Stimulated activated CD8-positive, alpha-beta memory T cell treated with anti-CD3 and anti-CD28 coated beads, Interleukin-7, amount 100 ng/mL, for 4 hours (primary cell): ENCODE measurements at regions not wholly inside any gene's neighbourhood (a gene's known extent, or its start where the extent isn't known, plus 50 kb on each side); places are given as distances from the start of the nearest gene placed in this dataset.

Experiments used
- DNase-seq, 2 donors: peaks; one replicate each; pipeline ENCODE4 v3.0.0-alpha.2; 2020; ENCODE audit warnings: low read depth in 2 of 2

DNA sequence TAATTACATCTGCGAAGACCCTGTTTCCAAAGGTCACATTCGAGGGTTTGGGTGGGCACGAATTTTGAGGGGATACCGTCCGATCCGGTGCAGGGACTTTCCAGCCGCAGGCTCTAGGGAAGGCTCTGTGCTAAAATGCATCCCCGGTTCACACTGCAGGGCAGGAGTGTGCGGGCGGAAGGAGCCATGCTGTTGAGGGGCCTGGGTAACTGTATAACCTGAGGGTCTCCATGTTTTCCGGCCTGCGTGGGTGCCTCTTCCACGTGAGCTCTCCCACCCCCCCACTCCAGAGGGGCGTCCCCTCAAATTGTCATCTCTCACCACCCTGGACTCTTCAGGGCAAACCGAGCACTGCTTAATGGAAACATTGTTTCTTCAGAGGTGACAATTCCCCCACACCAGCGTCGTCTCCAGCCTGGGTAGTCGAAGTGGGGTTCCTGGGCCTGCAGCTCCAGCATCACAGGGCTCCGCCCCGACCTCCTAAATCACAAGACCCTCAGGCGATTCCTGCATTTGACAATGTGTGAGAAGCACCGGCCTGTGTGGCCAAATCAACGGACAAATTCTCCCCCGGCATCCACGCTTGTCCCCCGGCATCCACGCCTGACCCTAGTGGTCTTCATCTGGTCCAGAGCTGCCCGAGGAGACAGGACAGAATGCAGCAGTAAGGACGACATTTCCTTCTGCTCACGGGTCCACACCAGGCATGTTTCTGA lies 51.2 kb downstream of the FOXL3 start:
- no peak for DNase-seq

DNA sequence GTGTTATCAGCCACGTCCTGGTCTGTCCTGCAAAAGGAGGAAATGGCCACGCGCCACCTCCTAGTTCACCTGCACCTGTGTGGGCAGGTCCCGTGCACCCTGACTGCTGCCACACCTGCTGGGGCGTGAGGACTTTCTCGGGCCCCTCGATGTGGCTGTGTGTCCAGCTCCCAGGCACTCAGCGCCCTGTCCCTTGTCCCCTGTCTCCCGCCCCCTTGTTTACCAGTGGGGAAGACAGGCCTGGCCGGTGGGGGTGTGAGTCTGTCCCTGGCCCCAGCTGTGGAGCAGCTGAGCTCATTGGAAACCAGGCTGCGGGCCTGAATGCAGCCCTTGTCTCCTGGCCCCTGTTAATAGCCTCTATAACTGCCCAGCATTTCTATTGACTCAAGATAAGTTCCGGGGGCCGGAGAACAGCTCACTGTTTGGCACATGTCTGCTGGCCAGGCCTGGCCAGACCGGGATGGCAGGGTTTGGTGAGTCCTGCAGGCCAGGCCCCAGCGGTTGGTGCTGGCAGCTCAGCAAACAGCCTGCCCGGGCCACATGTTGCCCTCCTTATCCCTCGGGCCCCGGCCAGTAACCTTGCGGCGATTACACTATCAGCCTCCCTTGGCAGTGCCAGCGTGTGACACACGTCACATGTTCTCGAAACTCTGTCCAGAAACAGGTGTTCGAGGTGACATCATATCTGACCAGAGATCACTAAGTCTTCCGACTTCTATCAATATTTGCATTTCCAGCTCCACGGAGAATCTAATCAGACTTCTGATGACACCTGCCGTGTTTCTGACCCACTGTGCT lies 52.1 kb downstream of the FOXL3 start:
- DNase-seq: no peak

- no peak for DNase-seq
These were observed 52.8 kb downstream of the FOXL3 start for GRCh38 chr7:342681-343216.

DNA sequence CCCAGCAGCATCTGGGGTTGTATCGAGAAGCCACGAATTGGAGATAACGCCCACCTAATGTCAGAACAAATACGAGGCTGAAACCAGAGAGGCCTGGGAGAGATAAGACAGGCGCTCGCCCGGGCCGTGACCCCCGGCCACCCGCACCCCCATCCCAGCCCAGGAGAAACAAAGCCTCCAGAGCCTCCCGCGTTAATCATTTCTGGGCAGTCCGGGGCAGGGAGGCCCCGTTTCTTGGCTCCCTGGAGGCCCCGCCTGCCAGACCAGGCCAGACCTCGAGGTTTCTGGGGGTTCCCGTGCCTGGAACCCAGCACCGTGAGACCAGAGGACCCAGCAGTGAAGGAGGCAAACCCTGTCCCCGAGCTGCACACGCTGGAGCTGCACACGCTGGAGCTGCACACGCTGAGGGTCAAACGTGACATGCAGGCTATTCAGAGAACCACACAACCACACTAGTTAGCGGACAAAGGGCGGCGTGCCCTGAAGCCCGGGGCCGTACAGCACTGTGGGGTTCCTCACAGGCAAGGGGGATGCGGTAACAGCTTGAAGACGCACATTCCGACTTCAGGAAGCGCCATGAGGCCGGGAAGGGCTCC lies 53.4 kb downstream of the FOXL3 start:
- no peak for DNase-seq

GRCh38 chr7:343864-344607 lies 54.1 kb downstream of the FOXL3 start:
- DNase-seq: no peak

DNA sequence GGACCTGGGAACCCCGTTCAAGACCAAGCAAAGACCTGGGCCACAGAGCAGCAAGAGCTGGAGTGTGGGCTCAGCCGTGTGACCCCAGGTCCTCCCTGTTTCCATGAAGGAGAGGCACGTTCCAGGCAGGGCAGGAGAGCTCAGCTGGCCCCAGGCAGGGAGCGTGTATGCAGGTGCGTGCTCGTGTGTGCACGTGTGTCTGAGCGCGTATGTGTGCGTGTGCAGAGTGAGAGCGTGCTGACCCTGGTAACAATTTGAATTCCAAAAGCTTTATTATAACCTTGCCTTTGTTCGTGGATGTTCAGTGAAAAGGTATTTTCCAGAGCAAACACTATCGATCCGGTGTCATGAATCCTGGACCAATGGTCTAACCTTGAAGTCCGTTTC lies 54.6 kb downstream of the FOXL3 start:
- no peak for DNase-seq

DNA sequence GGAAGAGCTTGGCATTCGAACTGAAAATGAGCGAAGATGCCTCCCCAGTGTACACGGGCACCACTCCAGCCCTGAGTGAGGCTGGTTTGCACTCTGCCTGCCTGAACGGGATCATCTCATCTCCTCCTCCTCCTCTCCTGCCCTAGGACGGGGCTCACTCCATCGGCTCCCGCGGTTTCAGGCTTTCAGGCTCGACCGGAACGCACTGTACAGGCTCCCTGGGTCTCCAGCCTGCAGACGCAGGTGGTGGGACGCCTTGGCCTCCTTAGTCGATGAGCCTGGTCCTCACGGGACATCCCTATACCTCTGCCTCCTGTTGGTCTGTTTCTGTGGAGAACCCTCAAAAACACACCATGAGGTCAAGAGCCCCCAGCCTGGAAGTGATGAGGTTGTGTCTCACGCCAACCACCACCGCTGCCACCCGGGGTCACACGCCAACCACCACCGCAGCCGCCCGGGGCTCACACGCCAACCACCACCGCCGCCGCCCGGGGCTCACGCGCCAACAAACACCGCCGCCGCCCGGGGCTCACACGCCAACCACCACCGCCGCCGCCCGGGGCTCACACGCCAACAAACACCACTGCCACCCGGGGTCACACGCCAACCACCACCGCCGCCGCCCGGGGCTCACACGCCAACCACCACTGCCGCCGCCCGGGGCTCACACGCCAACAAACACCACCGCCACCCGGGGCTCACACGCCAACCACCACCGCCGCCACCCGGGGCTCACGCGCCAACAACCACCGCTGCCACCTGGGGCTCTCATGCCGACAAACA lies 56.3 kb downstream of the FOXL3 start:
- no peak for DNase-seq

DNA sequence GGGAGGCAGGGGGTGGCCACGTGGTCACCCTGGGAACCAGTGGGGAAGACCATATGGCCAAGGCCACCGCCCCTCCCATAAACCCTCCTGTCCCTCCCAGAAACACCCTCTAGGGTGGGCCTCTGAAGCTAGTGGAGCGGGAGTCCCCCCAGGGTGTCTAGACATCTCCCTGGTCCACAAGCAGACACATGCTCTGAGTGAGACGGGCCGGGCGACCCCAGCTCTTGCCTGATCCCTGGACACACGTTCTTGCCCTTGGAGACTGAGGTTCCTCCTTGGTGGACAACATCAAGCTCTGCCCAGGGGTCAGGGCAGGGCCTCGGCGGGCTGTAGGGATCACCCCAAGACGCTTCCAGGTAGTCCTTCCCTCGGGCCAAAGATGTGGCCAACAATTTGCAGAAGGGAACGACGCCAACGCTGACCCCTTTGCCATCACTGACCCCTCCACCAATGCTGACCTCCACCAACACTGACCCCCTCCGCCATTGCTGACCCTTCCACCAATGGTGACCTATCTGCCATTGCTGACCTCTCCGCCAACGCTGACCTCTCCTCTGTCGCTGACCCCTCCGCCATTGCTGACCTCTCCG lies 57.1 kb downstream of the FOXL3 start:
- no peak for DNase-seq

GRCh38 chr7:347644-348479 lies 57.9 kb downstream of the FOXL3 start:
- DNase-seq: no peak

- no peak for DNase-seq
These were observed 58.5 kb downstream of the FOXL3 start for GRCh38 chr7:348480-348844.

DNA sequence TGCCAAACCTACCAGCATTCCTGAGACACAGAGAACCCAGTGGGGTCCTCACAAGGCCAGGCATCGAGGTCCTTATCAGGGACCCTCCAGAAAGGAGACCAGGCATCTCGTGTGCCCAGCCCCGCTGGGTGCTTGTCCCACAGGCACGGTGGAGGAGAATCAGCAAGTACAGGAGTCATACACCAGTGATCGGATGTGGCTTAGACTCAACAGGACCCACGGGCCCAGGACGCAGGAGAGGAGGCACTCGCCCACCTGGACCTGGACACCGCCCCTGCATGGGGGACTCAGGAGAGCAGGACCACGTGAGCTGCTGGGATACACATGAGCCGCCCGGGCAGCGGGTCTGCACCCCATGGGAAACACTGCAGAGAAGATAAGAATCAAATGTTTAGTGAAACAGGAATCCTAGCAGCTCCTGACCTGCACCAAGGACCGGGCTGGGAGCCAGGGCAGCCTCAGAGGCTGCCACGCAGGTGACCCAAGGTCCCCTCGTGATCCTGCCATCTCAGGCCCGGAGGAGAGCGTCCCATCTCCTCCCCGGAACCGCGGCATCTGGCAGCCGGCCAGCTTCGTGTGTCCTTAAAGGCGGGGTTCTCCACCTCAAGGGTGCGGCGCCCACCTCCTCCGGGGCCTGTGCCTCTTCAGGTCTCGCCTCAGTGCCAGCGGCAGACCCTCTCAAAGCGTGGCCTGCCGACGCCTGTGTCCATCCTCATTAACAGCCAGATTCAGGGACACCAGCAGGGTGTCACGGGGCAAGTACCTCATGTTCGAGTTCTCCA lies 59.2 kb downstream of the FOXL3 start:
- no peak for DNase-seq

DNA sequence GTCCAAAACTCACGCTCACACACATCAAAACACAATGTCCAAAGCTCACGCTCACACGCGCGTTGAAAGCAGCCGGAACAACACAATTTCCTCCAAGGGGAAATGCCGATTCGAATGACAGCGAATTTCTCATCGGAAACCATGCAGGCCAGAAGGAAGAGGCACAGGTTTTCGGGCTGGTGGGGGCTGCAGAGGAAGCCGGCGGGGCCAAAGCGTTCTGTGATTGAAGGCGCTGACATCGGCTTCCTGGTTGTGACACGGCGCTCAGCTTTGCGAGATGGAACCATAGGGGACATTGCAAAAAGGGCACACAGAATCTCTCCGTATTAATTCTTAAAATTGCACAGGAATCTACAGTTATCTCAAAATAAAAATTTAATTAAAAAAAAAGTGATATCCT lies 61.3 kb downstream of the FOXL3 start:
- peak; percentile 41 to 49 for DNase-seq

DNA sequence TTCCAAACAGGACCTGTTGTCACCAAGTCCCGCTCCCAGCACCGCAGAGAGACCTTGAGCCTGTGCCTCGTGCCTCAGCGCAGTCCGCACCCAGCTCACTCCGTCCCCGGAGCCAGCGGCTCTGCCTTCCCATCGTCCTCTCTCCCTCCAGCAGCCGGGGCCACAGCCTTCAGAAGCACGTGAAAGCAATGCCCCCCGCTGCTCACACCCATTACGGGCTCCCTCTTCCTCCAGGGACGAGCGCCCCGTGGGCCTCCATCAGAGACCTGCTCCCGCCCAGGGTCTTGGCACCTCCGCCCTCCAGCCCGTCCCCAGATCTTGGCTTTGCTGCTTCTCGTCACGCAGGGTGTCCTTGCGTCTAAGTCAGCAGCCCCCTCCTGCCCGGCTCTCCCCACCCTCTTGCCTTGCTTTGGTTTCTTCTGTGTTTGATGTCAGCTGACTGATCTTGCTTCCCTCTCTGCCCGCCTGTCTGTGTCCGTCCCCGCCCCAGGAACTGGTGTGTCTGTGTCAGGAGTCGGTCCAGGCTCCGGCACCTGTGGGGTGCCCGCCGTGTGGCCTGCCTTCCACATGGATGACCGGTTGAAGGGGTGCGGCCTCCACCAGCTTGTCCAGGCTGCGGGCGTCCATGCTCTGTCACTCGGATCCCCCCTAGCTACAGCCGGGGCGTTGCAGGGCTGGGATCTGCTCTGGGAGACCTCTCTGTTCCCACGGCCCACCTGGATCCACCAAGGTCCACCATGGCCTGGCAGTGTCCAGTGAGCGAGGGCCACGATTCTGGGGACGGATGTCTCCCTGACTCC lies 61.9 kb downstream of the FOXL3 start:
- DNase-seq: peak; percentile 19 to 26

DNA sequence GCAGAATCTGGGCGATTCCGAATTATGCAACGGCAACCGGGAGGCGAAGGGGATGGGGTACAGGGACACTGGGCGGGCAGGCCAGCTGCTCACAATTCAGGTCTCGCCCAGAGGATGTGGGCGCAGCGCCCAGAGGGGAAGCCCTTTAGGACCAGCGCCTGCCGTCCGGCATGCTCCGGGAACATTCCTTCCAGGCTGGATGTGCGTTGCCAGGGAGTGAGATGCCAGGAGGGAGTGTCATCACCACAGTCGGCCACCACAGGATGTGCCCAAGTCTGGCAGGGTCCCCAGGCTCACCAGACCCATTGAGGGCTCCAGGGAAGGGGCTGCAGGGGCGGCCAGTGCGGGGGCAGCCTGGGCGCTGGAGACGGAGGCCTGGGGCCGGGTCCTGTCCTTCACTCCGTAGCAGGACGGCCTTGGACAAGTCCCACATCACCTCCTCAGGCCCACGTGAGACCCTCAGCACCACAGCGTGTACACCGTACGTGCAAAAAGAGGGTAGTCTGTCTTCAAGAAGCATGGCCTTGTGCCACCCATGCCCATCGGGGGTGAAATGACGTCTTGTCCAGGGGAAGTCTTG lies 63.9 kb downstream of the FOXL3 start:
- no peak for DNase-seq

DNA sequence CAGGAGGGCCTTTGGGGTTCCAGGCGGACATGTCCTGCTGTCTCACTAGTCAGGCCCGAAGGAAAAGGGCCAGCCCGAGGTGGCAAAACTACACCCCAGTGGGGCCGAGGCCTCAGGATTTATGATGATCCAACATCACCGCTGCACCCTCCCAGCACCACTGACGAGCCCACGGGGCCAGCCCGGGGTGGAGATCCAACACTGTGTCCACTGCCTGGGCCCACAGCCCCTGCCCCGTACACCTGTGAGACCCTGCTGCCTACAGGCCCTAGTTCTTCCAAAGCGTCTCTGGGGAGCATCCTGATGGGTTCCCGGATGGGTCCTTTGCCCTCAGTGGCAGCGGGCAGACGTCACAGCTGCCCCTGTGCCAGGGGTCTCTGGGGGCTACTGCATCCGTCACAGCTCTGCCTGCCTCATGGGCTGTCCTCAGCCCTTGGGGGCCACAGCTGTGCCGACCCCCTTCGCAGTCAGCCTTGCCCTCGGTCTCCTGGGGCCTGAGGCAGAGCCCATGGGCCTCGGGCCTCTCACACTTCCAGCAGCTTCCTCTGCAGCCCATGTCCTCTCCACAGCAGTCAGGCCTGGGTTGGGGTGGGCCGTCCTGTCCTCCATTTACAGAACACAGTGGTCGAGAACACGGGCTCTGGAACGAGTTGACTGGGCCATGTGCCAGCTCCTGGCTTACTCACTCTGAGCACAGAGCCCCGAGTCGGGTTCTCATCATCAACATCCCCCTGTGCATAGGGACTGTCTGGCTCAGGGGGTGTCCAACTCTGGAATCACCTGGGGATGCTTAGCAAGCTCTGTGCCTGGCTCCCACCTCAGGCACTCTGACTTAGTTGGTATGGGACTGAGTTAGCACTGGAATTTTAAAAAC lies 64.9 kb downstream of the FOXL3 start:
- DNase-seq: no peak

GRCh38 chr7:355568-355967 lies 65.6 kb downstream of the FOXL3 start:
- no peak for DNase-seq

DNA sequence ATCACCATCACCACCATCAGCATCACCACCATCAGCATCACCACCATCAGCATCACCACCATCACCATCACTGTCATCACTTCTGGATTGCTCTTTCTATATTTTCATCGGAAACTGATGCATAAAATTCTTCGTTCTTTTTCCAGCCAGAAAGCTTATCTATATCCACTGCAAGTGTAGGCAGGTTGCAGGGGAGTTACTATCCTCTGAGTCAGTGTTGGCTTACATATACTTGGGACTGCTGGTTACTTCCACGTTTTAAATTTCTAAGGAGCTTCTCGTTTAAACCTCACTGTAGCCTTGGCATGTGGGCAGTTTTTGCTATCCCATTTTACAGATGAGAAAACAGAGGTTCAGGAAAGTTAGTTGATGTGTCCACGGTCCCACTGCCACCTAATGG lies 66.1 kb downstream of the FOXL3 start:
- DNase-seq: no peak
